PFSK-1 (cell line): ENCODE measurements at regions not wholly inside any gene's neighbourhood (a gene's known extent, or its start where the extent isn't known, plus 50 kb on each side); places are given as distances from the start of the nearest gene placed in this dataset.

Experiments
- POLR2AphosphoS5 ChIP-seq: IDR thresholded peaks from 2 replicates; pipeline ENCODE4 v1.6.1; 2012; ENCODE audit warnings: low read depth, mild to moderate bottlenecking, control low read depth, low read length, moderate library complexity
- TAF1 ChIP-seq: IDR thresholded peaks from 2 replicates; pipeline ENCODE4 v1.6.1; 2012; ENCODE audit warnings: low read length, control low read depth, borderline replicate concordance; ENCODE audit not compliant: insufficient read depth
- TF ChIP-seq, protein P1 (sequence below), 2 experiments: IDR thresholded peaks; 2 replicates each; pipeline versions ENCODE4 v1.6.1 to v1.8.0; 2011 to 2012; ENCODE audit warnings: low read depth in 2 of 2, low read length in 2 of 2, control low read depth in 1 of 2, inconsistent platforms in 1 of 2, mild to moderate bottlenecking in 1 of 2, moderate library complexity in 1 of 2; ENCODE audit not compliant: insufficient read depth in 1 of 2

DNA sequence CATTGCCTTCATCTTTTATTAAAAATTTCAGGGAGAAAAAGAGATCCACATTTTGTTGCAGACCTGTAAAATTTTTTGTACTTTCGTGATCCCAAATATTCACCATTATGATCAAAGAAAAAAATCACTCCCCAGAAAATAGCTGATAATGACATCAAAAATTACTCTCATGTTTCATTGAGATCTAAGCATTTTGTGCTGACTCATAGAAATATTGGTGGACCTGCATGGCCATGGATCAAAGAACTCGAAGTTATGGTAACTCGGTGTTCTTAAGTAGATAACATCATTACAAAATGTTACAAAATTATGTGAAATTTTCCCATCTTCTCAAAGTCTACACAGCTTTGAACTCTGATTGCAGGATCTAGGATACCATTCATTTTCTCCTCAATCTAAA, 135.8 kb downstream of the PTGER3 start:
- TF ChIP-seq POLR2AphosphoS5 = no peak
- TF ChIP-seq TAF1 = no peak
- TF ChIP-seq, protein P1, sequence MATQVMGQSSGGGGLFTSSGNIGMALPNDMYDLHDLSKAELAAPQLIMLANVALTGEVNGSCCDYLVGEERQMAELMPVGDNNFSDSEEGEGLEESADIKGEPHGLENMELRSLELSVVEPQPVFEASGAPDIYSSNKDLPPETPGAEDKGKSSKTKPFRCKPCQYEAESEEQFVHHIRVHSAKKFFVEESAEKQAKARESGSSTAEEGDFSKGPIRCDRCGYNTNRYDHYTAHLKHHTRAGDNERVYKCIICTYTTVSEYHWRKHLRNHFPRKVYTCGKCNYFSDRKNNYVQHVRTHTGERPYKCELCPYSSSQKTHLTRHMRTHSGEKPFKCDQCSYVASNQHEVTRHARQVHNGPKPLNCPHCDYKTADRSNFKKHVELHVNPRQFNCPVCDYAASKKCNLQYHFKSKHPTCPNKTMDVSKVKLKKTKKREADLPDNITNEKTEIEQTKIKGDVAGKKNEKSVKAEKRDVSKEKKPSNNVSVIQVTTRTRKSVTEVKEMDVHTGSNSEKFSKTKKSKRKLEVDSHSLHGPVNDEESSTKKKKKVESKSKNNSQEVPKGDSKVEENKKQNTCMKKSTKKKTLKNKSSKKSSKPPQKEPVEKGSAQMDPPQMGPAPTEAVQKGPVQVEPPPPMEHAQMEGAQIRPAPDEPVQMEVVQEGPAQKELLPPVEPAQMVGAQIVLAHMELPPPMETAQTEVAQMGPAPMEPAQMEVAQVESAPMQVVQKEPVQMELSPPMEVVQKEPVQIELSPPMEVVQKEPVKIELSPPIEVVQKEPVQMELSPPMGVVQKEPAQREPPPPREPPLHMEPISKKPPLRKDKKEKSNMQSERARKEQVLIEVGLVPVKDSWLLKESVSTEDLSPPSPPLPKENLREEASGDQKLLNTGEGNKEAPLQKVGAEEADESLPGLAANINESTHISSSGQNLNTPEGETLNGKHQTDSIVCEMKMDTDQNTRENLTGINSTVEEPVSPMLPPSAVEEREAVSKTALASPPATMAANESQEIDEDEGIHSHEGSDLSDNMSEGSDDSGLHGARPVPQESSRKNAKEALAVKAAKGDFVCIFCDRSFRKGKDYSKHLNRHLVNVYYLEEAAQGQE (IDR thresholded peaks at IDR 0.05; ENCODE audit: insufficient read depth in 1 of 2, low read depth in 2 of 2, low read length in 2 of 2) = no peak
